H7 (cell line): ENCODE measurements at regions not wholly inside any gene's neighbourhood (a gene's known extent, or its start where the extent isn't known, plus 50 kb on each side); places are given as distances from the start of the nearest gene placed in this dataset.
"Not testable (repeated sequence)": the region's sequence is repeated elsewhere in the genome, so short reads cannot be mapped to it uniquely, and the experiment has no call there.

Experiments used
- DNase-seq: peaks from one replicate; pipeline ENCODE4 v3.0.0; 2012
- H3K27me3 ChIP-seq: 2 replicates; pipeline ENCODE4 v1.6.0; 2011; ENCODE audit warnings: mild to moderate bottlenecking, low read length; ENCODE audit not compliant: control insufficient read depth, insufficient read depth
- H3K36me3 ChIP-seq: replicated peaks from 2 replicates; pipeline ENCODE4 v1.5.1; 2011; ENCODE audit warnings: low read length; ENCODE audit not compliant: control insufficient read depth, insufficient read depth
- H3K4me3 ChIP-seq: 2 replicates; pipeline ENCODE4 v1.5.1; 2011; ENCODE audit warnings: low read depth, mild to moderate bottlenecking, control low read depth, low read length, moderate library complexity; ENCODE audit not compliant: insufficient read depth

- no peak overlapping the region for H3K4me3 ChIP-seq
- H3K27me3 ChIP-seq: no peaks in the 10 kb centered on the region
- no peak for DNase-seq
- no peaks in the 10 kb centered on the region for H3K36me3 ChIP-seq
Measured at GRCh38 chr5:40453689-40454088, 226.0 kb upstream of the PTGER4 start.

GRCh38 chr5:40452874-40453624 lies 226.7 kb upstream of the PTGER4 start:
- Histone ChIP-seq H3K27me3 (no peaks in the 10 kb centered on the region), H3K4me3 (no peak overlapping the region), H3K36me3 (no peaks in the 10 kb centered on the region)
- no peak for DNase-seq

GRCh38 chr5:40447438-40447837 lies 232.3 kb upstream of the PTGER4 start:
- no peak for DNase-seq
- no peaks in the 10 kb centered on the region for H3K27me3 ChIP-seq
- no peak overlapping the region for H3K4me3 ChIP-seq
- no peaks in the 10 kb centered on the region for H3K36me3 ChIP-seq

- no peaks in the 10 kb centered on the region for H3K36me3 ChIP-seq
Measured at GRCh38 chr5:40446910-40447309, 232.8 kb upstream of the PTGER4 start.

GRCh38 chr5:40442346-40442745 lies 237.4 kb upstream of the PTGER4 start:
- no peak overlapping the region for H3K4me3 ChIP-seq
- H3K27me3 ChIP-seq: no peaks in the 10 kb centered on the region
- no peaks in the 10 kb centered on the region for H3K36me3 ChIP-seq
- DNase-seq: no peak

More at GRCh38 chr5:40446910-40447309, 232.8 kb upstream of the PTGER4 start:
- Histone ChIP-seq H3K4me3 (no peak overlapping the region), H3K27me3 (no peaks in the 10 kb centered on the region)
- no peak for DNase-seq

GRCh38 chr5:40441733-40442132 lies 238.0 kb upstream of the PTGER4 start:
- no peak overlapping the region for H3K4me3 ChIP-seq
- H3K36me3 ChIP-seq: no peaks in the 10 kb centered on the region
- no peaks in the 10 kb centered on the region for H3K27me3 ChIP-seq
- no peak for DNase-seq

- Histone ChIP-seq H3K36me3 (no peaks in the 10 kb centered on the region), H3K27me3 (no peaks in the 10 kb centered on the region), H3K4me3 (no peak overlapping the region)
- DNase-seq: no peak
Measured at GRCh38 chr5:40440746-40441145, 239.0 kb upstream of the PTGER4 start.

- not testable (repeated sequence) for DNase-seq, H3K36me3 ChIP-seq, H3K27me3 ChIP-seq, H3K4me3 ChIP-seq
Measured at GRCh38 chr5:40439103-40439502, 240.6 kb upstream of the PTGER4 start.

- not testable (repeated sequence) for H3K4me3 ChIP-seq, H3K36me3 ChIP-seq, H3K27me3 ChIP-seq, DNase-seq
Measured at GRCh38 chr5:40438646-40439045, 241.1 kb upstream of the PTGER4 start.

- H3K27me3 ChIP-seq: no peaks in the 10 kb centered on the region
- H3K4me3 ChIP-seq: no peak overlapping the region
- no peak for DNase-seq
- H3K36me3 ChIP-seq: no peaks in the 10 kb centered on the region
Measured at GRCh38 chr5:40437452-40437861, 242.3 kb upstream of the PTGER4 start.

- no peak overlapping the region for H3K4me3 ChIP-seq
- no peak for DNase-seq
- H3K36me3 ChIP-seq: no peaks in the 10 kb centered on the region
- no peaks in the 10 kb centered on the region for H3K27me3 ChIP-seq
Measured at GRCh38 chr5:40436535-40437237, 243.0 kb upstream of the PTGER4 start.

- H3K27me3 ChIP-seq, H3K36me3 ChIP-seq, DNase-seq, H3K4me3 ChIP-seq: not testable (repeated sequence)
Measured at GRCh38 chr5:40435706-40436105, 244.0 kb upstream of the PTGER4 start.

- Histone ChIP-seq H3K4me3 (no peak overlapping the region), H3K36me3 (no peaks in the 10 kb centered on the region), H3K27me3 (no peaks in the 10 kb centered on the region)
- peak; percentile 19 for DNase-seq
Measured at GRCh38 chr5:40432836-40433235, 246.9 kb upstream of the PTGER4 start.

- H3K4me3 ChIP-seq: no peak overlapping the region
- no peaks in the 10 kb centered on the region for H3K27me3 ChIP-seq
- H3K36me3 ChIP-seq: no peaks in the 10 kb centered on the region
- DNase-seq: no peak
Measured at GRCh38 chr5:40431734-40432133, 248.0 kb upstream of the PTGER4 start.

GRCh38 chr5:40430101-40430710 lies 249.5 kb upstream of the PTGER4 start:
- Histone ChIP-seq H3K27me3 (no peaks in the 10 kb centered on the region), H3K4me3 (no peak overlapping the region), H3K36me3 (no peaks in the 10 kb centered on the region)
- no peak for DNase-seq
